Lung (tissue), 11 donors: ENCODE measurements at regions not wholly inside any gene's neighbourhood (a gene's known extent, or its start where the extent isn't known, plus 50 kb on each side); places are given as distances from the start of the nearest gene placed in this dataset.

Experiments used
- ATAC-seq: fragments of 200-7000 bp; cut with Tn5 transposase; one replicate; pipeline ENCODE4 v1.9.1; 2020; ENCODE audit warnings: moderate number of reproducible peaks; ENCODE audit not compliant: insufficient read depth, low FRiP score
- DNase-seq, 3 donors: peaks; one replicate each; pipeline ENCODE4 v3.0.0-alpha.2; 2013 to 2017
- H3K27ac ChIP-seq, 2 donors: one replicate each; pipeline ENCODE4 v1.5.1; 2013; ENCODE audit warnings: mild to moderate bottlenecking in 2 of 2, moderate library complexity in 2 of 2, control low read depth in 1 of 2, inconsistent platforms in 1 of 2, low read depth in 1 of 2, low read length in 1 of 2
- H3K27me3 ChIP-seq, 3 donors: one replicate each; pipeline ENCODE4 v1.5.1; 2013; ENCODE audit warnings: low read length in 2 of 3; ENCODE audit not compliant: control insufficient read depth in 3 of 3, insufficient read depth in 3 of 3
- H3K36me3 ChIP-seq, 4 donors: one replicate each; pipeline ENCODE4 v1.5.1; 2013; ENCODE audit warnings: low read length in 4 of 4, mild to moderate bottlenecking in 1 of 4, moderate library complexity in 1 of 4; ENCODE audit not compliant: control insufficient read depth in 4 of 4, insufficient read depth in 4 of 4
- H3K4me1 ChIP-seq, 5 donors: one replicate each; pipeline ENCODE4 v1.5.1; 2013; ENCODE audit warnings: low read length in 5 of 5, mild to moderate bottlenecking in 2 of 5, moderate library complexity in 1 of 5; ENCODE audit not compliant: control insufficient read depth in 5 of 5, insufficient read depth in 5 of 5
- H3K4me3 ChIP-seq: one replicate; pipeline ENCODE4 v1.5.1; 2013; ENCODE audit warnings: mild to moderate bottlenecking, control low read depth, moderate library complexity
- H3K9ac ChIP-seq, 2 donors: one replicate each; pipeline ENCODE4 v1.5.1; 2013; ENCODE audit warnings: low read length in 2 of 2, control low read depth in 1 of 2; ENCODE audit not compliant: insufficient read depth in 1 of 2
- H3K9me3 ChIP-seq, 4 donors: one replicate each; pipeline ENCODE4 v1.5.1; 2013; ENCODE audit warnings: low read length in 3 of 4, mild to moderate bottlenecking in 1 of 4, moderate library complexity in 1 of 4; ENCODE audit not compliant: control insufficient read depth in 4 of 4, insufficient read depth in 3 of 4
- WGBS, 2 donors: extraction: QIAGEN DNeasy Blood & Tissue Kit; methylation state at CpG; one replicate each; pipeline ENCODE4 v1.1.7; 2013; 5-methylcytosine and 5-hydroxymethylcytosine counted together
- TF ChIP-seq, protein P1 (sequence below): IDR thresholded peaks from 2 replicates; pipeline ENCODE4 v1.5.1; 2012; ENCODE audit warnings: mild to moderate bottlenecking; ENCODE audit errors: control extremely low read depth, extremely low read depth
- donor health status: control.
- donor health status: control.
- donor health status: Bipolar disorder and iron deficiency.
- donor health status: healthy.
- donor health status: DM: yes; HTN: yes; CAD: no.

DNA sequence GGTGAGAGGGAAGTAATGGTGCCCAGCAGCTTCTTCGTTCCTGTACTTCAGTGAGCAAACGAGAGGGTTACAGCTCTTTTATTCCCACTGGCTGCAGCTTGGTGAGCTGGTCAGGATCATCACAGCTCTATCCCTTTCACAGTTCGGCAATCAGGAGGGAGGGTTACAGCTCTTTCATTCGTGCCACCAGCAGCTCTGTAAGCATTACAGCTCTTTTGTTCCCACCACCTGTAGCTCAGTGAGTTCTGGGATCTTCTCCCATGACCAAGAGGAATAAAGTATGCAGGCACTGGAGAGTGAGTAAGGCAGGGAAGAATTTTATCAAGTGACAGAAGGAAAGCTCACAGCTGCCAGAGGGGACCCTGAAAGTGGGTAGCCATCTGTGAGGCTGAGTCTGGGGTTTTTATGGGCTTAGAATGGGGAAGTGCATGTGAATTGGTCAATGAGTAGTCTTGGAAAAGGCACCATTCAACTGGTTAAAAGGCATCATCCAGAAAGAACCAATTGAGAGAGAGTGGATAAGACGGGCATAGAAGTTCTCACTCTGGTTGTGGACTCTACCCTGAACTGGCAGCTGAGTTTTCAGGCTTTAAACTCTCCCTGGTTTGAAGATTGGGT, 123.7 kb downstream of the COX18 start:
- H3K9me3 ChIP-seq, result peaks cover 0 to 5% (median 2%) of the 10 kb centered on the region in 4 donors
- no peaks in the 10 kb centered on the region for H3K27me3 ChIP-seq
- WGBS, 2 donors, result 80 to 87% methylated on average over 5 of the region's 5 CpGs
- H3K4me3 ChIP-seq, result no peak overlapping the region
- no peak overlapping the region for H3K27ac ChIP-seq
- H3K4me1 ChIP-seq, result no peaks in the 10 kb centered on the region
- TF ChIP-seq, protein P1, sequence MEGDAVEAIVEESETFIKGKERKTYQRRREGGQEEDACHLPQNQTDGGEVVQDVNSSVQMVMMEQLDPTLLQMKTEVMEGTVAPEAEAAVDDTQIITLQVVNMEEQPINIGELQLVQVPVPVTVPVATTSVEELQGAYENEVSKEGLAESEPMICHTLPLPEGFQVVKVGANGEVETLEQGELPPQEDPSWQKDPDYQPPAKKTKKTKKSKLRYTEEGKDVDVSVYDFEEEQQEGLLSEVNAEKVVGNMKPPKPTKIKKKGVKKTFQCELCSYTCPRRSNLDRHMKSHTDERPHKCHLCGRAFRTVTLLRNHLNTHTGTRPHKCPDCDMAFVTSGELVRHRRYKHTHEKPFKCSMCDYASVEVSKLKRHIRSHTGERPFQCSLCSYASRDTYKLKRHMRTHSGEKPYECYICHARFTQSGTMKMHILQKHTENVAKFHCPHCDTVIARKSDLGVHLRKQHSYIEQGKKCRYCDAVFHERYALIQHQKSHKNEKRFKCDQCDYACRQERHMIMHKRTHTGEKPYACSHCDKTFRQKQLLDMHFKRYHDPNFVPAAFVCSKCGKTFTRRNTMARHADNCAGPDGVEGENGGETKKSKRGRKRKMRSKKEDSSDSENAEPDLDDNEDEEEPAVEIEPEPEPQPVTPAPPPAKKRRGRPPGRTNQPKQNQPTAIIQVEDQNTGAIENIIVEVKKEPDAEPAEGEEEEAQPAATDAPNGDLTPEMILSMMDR, result no peak
- DNase-seq (no peak), ATAC-seq (no peak)
- H3K9ac ChIP-seq, result no peak overlapping the region
- no peaks in the 10 kb centered on the region for H3K36me3 ChIP-seq

DNA sequence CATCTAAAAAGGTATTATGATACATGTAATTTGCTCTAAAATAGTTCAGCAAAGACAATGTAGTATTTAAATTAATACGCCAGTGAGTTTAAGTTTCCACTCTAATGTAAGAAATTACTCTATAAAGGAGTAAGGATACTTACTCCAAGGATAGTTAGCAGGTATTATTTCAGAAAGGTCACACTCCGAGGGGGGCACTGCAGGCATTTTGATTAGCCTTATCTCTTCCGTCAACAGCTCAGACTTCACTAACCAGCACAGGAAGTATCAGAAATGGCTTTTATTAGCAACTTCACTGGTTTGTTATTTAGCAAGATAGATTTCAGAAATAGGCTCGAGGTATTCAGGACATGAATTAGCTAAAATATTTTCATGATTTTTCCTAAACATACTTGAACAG, 127.0 kb downstream of the COX18 start:
- H3K27me3 ChIP-seq, result no peaks in the 10 kb centered on the region
- H3K9me3 ChIP-seq, result peaks cover 0 to 5% (median 2%) of the 10 kb centered on the region in 4 donors
- DNase-seq, result no peak
- H3K4me3 ChIP-seq, result no peak overlapping the region
- ATAC-seq, result no peak
- H3K9ac ChIP-seq, result no peak overlapping the region
- H3K4me1 ChIP-seq, result no peaks in the 10 kb centered on the region
- no peak overlapping the region for H3K27ac ChIP-seq
- TF ChIP-seq, protein P1, result no peak
- H3K36me3 ChIP-seq, result no peaks in the 10 kb centered on the region
- WGBS, 2 donors, result 41 to 52% methylated on average over 4 of the region's 4 CpGs

DNA sequence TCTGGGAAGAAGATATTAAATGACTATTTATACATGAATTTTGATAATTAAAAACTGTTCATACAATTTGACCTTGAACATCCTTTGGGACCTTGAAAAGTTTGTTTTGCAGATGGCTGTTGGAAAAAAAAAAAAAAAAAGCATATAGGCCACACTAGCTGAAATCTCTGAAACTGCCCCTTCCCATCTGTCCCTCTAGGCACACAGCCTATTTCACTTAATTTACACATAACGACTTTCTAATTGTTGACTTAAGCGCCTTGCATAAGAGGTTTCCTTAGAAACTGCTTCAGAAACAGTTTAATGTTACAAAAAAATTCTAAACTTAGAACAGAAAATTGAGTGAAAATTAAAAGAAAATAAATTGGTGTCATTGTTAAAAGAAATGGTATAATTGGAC, 131.0 kb downstream of the COX18 start:
- Histone ChIP-seq H3K4me1 (no peaks in the 10 kb centered on the region), H3K9ac (no peak overlapping the region), H3K36me3 (no peaks in the 10 kb centered on the region), H3K4me3 (no peak overlapping the region), H3K27ac (no peak overlapping the region), H3K27me3 (no peaks in the 10 kb centered on the region), H3K9me3 (peaks cover 0 to 2% (median 0%) of the 10 kb centered on the region in 4 donors)
- WGBS, 2 donors, result 55 to 84% methylated on average over 2 of the region's 2 CpGs
- ATAC-seq, result no peak
- TF ChIP-seq, protein P1, result no peak
- DNase-seq, result peak in 2 of 3 donors; percentile 10 to 35

DNA sequence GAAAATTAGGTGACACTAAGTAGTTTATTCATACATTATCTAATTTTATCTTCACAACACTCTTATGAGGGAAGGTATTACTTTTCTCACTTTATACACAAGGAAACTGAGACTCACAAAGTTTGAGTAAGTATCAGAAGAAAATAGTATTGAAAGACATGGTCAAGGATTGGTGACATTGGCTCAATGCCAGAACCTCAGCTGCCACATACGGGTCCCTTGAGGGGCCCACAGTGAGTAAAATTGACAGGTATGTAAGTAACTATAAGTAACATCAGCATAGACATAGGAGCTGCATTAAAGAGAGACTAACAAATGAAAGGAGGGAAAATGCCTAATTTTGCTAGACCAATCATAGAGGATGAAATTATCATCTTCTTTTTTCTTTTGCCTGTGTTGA, 134.1 kb downstream of the COX18 start:
- 52 to 54% methylated on average over 1 of the region's 1 CpG for WGBS, 2 donors

More for the DNA sequence above, 134.1 kb downstream of the COX18 start:
- Histone ChIP-seq H3K4me1 (no peaks in the 10 kb centered on the region), H3K9ac (no peak overlapping the region), H3K27me3 (no peaks in the 10 kb centered on the region), H3K27ac (no peak overlapping the region), H3K9me3 (peaks cover 0 to 4% (median 0%) of the 10 kb centered on the region in 4 donors), H3K4me3 (no peak overlapping the region), H3K36me3 (no peaks in the 10 kb centered on the region)
- DNase-seq (no peak), ATAC-seq (no peak)
- TF ChIP-seq, protein P1, result no peak
